PC-9 (cell line): ENCODE measurements at regions not wholly inside any gene's neighbourhood (a gene's known extent, or its start where the extent isn't known, plus 50 kb on each side); places are given as distances from the start of the nearest gene placed in this dataset.

Source experiments
- CTCF ChIP-seq: fragments of 200-600 bp; sonication (generic); conservative IDR thresholded peaks from 2 replicates; pipeline ENCODE4 v1.6.1; 2017; ENCODE audit warnings: mixed run types, antibody characterized with exemption, mild to moderate bottlenecking, moderate library complexity
- EZH2 ChIP-seq: fragments of 200-600 bp; sonication (generic); IDR thresholded peaks from 2 replicates; pipeline ENCODE4 v1.8.0; 2017; ENCODE audit warnings: antibody characterized with exemption, low read depth

- TF ChIP-seq EZH2 (no peak), CTCF (no peak)
These were observed 370.9 kb downstream of the PTPRU start for GRCh38 chr1:29607236-29607635.
